Central memory CD8-positive, alpha-beta T cell (primary cell): ENCODE measurements at regions not wholly inside any gene's neighbourhood (a gene's known extent, or its start where the extent isn't known, plus 50 kb on each side); places are given as distances from the start of the nearest gene placed in this dataset.
A peak's percentile ranks its signal among the peaks of the same experiment; 100 is the strongest.
"Not testable (repeated sequence)": the region's sequence is repeated elsewhere in the genome, so short reads cannot be mapped to it uniquely, and the experiment has no call there.

Experiments
- ATAC-seq: fragments of 150-1000 bp; cut with Tn5 transposase; replicated peaks from 2 replicates; pipeline ENCODE4 v1.10.0; 2022; ENCODE audit warnings: mild to moderate bottlenecking, moderate FRiP score, moderate number of reproducible peaks; ENCODE audit not compliant: poor library complexity, severe bottlenecking; ENCODE audit errors: extremely low read depth
- DNase-seq, 2 donors: peaks; one replicate each; pipeline ENCODE4 v3.0.0; 2021; ENCODE audit warnings: low spot score in 2 of 2
- H3K27ac Mint-ChIP-seq: one replicate; pipeline ENCODE4 v1.8.0; 2022; ENCODE audit warnings: low read depth, mild to moderate bottlenecking, moderate library complexity, mixed read lengths
- H3K27me3 Mint-ChIP-seq: one replicate; pipeline ENCODE4 v1.8.0; 2022; ENCODE audit warnings: mixed read lengths
- H3K36me3 Mint-ChIP-seq: one replicate; pipeline ENCODE4 v1.8.0; 2022; ENCODE audit warnings: mild to moderate bottlenecking, moderate library complexity, mixed read lengths; ENCODE audit not compliant: insufficient read depth
- H3K4me1 Mint-ChIP-seq: one replicate; pipeline ENCODE4 v1.8.0; 2022; ENCODE audit warnings: mixed read lengths
- H3K4me3 Mint-ChIP-seq: one replicate; pipeline ENCODE4 v1.8.0; 2022; ENCODE audit warnings: mild to moderate bottlenecking, moderate library complexity, mixed read lengths
- H3K9me3 Mint-ChIP-seq: one replicate; pipeline ENCODE4 v1.8.0; 2022; ENCODE audit warnings: mixed read lengths

GRCh38 chr6:28682956-28683685 lies 157.4 kb downstream of the GPX5 start:
- not testable (repeated sequence) for DNase-seq, H3K36me3 Mint-ChIP-seq, H3K9me3 Mint-ChIP-seq, H3K27ac Mint-ChIP-seq, H3K4me1 Mint-ChIP-seq, H3K4me3 Mint-ChIP-seq, ATAC-seq
- peaks cover 95% of the 10 kb centered on the region for H3K27me3 Mint-ChIP-seq

DNA sequence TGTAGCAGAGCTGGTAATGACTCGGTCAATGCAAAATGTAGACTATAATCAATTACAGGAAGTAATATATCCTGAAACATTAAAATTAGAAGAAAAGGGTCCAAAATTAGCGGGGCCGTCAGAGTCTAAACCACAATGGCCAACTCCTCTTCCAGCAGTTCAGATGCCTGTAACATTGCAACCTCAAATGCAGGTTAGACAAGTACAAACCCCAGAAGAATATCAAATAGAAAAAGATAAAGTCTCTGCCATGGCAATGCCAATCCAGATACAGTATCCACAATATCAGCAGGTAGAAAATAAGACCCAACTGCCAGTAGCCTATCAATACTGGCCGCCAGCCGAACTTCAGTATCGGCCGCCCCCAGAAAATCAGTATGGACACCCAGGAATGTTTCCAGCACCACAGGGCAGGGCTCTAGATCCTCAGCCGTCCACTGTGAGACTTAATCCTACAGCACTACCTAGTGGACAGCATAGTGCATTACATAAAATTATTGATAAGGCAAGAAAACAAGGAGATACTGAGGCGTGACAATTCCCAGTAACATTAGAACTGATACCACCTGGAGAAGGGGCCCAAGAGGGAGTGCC lies 158.4 kb downstream of the GPX5 start:
- no peak overlapping the region for H3K27ac Mint-ChIP-seq
- peaks cover 93% of the 10 kb centered on the region for H3K27me3 Mint-ChIP-seq
- no peaks in the 10 kb centered on the region for H3K9me3 Mint-ChIP-seq
- no peaks in the 10 kb centered on the region for H3K36me3 Mint-ChIP-seq
- DNase-seq (no peak), ATAC-seq (no peak)
- no peak overlapping the region for H3K4me3 Mint-ChIP-seq
- peaks cover 8% of the 10 kb centered on the region for H3K4me1 Mint-ChIP-seq

- H3K9me3 Mint-ChIP-seq, H3K4me3 Mint-ChIP-seq, DNase-seq, H3K27ac Mint-ChIP-seq, ATAC-seq, H3K36me3 Mint-ChIP-seq, H3K4me1 Mint-ChIP-seq: not testable (repeated sequence)
- H3K27me3 Mint-ChIP-seq = peaks cover 99% of the 10 kb centered on the region
These were observed 160.3 kb downstream of the GPX5 start for GRCh38 chr6:28685960-28686359.

DNA sequence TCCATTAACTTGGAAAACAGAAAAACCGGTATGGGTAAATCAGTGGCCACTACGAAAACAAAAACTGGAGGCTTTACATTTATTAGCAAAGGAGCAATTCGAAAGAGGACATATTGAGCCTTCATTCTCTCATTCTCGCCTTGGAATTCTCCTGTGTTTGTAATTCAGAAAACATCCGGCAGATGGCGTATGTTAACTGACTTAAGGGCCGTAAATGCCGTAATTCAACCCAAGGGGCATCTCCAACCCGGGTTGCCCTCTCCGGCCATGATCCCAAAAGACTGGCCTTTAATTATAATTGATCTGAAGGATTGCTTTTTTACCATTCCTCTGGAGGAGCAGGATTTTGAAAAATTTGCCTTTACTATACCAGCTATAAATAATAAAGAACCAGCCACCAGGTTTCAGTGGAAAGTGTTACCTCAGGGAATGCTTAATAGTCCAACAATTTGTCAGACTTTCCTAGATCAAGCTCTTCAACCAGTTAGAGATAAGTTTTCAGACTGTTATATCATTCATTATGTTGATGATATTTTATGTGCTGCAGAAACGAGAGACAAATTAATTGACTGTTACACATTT lies 160.9 kb downstream of the GPX5 start:
- H3K27me3 Mint-ChIP-seq = peaks cover 99% of the 10 kb centered on the region
- not testable (repeated sequence) for H3K27ac Mint-ChIP-seq, ATAC-seq, H3K4me1 Mint-ChIP-seq, H3K9me3 Mint-ChIP-seq, H3K4me3 Mint-ChIP-seq, H3K36me3 Mint-ChIP-seq
- peak; percentile 33 to 34 for DNase-seq

DNA sequence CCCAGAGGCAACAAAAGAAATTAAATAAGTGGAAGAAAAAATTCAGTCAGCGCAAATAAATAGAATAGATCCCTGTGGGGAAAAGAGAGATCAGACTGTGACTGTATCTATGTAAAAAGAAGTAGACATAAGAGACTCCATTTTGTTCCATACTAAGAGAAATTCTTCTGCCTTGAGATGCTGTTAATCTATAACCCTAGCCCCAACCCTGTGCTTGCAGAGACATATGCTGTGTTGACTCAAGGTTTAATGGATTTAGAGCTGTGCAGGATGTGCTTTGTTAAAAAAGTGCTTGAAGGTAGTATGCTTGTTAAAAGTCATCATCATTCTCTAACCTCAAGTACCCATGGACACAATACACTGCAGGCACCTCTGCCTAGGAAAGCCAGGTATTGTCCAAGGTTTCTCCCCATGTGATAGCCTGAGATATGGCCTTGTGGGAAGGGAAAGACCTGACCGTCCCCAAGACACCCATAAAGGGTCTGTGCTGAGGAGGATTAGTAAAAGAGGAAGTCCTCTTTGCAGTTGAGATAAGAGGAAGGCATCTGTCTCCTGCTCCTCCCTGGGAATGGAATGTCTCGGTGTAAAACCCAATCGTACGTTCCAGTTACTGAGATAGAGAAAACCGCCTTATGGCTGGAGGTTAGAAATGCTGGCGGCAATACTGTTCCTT lies 161.8 kb downstream of the GPX5 start:
- not testable (repeated sequence) for ATAC-seq, H3K9me3 Mint-ChIP-seq, H3K4me1 Mint-ChIP-seq, DNase-seq, H3K4me3 Mint-ChIP-seq, H3K27ac Mint-ChIP-seq, H3K36me3 Mint-ChIP-seq
- peaks cover 99% of the 10 kb centered on the region for H3K27me3 Mint-ChIP-seq

DNA sequence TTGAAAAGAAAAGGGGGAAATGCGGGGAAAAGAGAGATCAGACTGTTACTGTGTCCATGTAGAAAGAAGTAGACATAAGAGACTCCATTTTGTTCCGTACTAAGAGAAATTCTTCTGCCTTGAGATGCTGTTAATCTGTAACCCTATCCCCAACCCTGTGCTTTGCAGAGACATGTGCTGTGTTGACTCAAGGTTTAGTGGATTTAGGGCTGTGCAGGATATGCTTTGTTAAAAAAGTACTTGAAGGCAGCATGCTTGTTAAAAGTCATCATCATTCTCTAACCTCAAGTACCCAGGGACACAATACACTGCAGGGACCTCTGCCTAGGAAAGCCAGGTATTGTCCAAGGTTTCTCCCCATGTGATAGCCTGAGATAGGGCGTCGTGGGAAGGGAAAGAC lies 166.3 kb downstream of the GPX5 start:
- not testable (repeated sequence) for DNase-seq, H3K36me3 Mint-ChIP-seq, ATAC-seq, H3K27ac Mint-ChIP-seq, H3K4me1 Mint-ChIP-seq, H3K9me3 Mint-ChIP-seq, H3K4me3 Mint-ChIP-seq
- peaks cover 99% of the 10 kb centered on the region for H3K27me3 Mint-ChIP-seq

DNA sequence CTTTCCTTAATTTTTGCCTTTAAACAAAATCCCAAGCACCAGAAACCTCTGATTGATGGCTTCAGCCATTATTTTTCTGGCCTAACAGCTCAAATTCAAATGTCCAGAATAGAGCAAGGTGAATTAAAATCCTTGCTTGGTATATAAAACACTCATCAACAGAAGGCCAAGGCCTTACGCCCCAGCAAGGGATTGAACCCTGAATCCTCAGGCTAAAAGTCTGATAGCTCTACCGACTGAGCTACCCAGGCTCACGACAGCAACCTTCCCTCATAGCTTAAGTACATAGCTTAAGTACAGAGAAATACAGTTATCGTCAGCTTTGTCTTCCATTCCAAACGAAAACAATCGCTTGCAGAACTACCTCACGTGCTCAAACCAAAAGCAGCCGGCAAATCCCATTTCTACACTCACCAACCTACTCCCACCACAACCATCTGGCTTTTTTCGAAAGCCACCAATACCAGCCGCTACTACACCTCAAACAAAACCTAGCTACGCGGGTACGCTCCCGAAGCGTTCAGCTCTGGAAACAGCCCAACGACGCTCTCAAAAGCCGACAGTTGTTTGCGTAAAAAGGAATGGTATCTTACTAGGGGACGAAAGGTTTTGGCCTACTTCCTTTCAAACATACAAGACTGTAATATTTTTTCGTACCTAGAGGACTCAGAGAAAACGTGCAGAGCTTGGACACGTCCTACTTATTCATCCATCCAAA lies 167.5 kb downstream of the GPX5 start:
- no peak overlapping the region for H3K4me3 Mint-ChIP-seq
- H3K27ac Mint-ChIP-seq = no peak overlapping the region
- H3K36me3 Mint-ChIP-seq = peaks cover 2% of the 10 kb centered on the region

DNA sequence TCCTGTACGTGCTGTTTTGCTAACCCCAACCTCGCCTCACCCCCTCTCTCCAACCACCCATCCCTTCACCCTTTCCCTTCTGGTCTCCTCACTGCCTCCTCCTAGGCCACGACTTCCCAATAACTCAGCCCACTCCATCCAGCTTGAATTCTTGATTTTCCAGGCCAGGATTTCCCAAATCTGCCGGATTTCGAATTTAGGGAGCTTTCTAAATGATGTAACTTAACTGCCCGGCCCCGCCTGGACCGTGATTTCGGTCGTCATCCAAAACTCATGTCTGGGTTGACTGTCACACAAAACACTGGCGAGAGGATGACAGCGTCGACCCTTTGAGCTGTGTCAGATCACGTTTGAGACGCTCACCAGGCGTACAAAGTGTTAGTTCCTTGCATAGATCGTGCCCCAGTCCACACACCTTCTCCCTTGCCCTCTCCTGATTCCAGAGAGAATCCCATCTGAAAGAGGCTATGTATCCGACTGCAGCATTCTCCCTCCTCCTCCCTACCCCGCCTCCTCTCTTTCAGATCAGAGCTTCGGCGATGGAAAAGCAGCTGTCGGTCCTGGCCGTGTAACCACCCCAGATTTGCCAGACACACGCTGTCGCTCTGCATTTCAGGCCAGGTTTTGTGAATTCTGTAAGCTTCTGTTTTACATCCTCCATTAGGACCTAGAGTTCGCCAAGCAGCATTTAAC lies 168.2 kb downstream of the GPX5 start:
- Mint-ChIP-seq H3K27me3 (peaks cover 100% of the 10 kb centered on the region), H3K9me3 (no peaks in the 10 kb centered on the region), H3K4me3 (no peak overlapping the region), H3K27ac (no peak overlapping the region), H3K4me1 (peaks cover 8% of the 10 kb centered on the region), H3K36me3 (peaks cover 2% of the 10 kb centered on the region)
- DNase-seq = no peak
- no peak for ATAC-seq

More for the DNA sequence above, 167.5 kb downstream of the GPX5 start:
- no peak for DNase-seq
- peaks cover 99% of the 10 kb centered on the region for H3K27me3 Mint-ChIP-seq
- H3K4me1 Mint-ChIP-seq = peaks cover 8% of the 10 kb centered on the region
- H3K9me3 Mint-ChIP-seq = no peaks in the 10 kb centered on the region
- ATAC-seq = no peak

DNA sequence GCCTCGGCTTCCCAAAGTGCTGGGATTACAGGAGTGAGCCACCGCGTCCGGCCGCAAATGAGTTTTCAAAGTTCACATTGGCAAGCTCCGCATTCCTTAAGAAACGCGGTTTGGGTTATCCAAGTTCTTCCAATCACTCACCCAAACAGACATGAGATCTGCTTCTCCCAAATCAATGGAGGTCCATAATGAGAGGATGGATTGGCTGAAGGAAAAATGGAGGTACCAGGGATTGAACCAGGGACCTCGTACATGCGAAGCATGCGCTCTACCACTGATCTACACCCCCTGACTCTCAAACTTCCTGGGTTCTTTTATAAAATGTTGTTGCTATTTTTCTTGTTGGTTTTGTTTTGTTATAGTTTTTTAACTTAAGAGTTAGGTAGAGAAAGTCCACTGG lies 170.0 kb downstream of the GPX5 start:
- ATAC-seq (no peak), DNase-seq (no peak)
- H3K4me3 Mint-ChIP-seq = no peak overlapping the region
- peaks cover 8% of the 10 kb centered on the region for H3K4me1 Mint-ChIP-seq
- no peaks in the 10 kb centered on the region for H3K9me3 Mint-ChIP-seq
- H3K36me3 Mint-ChIP-seq = peaks cover 1% of the 10 kb centered on the region
- peaks cover 100% of the 10 kb centered on the region for H3K27me3 Mint-ChIP-seq
- no peak overlapping the region for H3K27ac Mint-ChIP-seq

DNA sequence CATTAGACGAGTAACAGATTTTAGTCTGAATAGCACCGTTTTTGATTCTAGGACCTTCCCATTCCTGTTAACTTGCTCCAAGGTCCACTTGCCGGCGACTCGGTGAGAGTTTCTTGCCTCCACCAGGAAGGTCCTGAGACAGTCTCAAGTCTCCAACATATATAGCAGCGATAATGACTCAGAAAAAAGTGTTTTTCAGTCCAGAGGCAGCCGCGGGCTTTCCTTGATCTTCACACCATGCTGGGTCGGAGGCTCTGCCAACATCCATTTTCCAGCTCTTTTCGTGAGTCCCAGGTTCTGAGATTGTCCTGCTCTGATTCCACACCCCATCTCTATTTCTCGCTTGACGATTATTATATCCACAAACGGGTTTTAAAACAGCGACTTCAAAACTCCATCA lies 170.5 kb downstream of the GPX5 start:
- DNase-seq (no peak), ATAC-seq (no peak)
- Mint-ChIP-seq H3K27me3 (peaks cover 100% of the 10 kb centered on the region), H3K4me3 (no peak overlapping the region), H3K36me3 (no peaks in the 10 kb centered on the region), H3K4me1 (peaks cover 8% of the 10 kb centered on the region), H3K27ac (no peak overlapping the region), H3K9me3 (no peaks in the 10 kb centered on the region)

DNA sequence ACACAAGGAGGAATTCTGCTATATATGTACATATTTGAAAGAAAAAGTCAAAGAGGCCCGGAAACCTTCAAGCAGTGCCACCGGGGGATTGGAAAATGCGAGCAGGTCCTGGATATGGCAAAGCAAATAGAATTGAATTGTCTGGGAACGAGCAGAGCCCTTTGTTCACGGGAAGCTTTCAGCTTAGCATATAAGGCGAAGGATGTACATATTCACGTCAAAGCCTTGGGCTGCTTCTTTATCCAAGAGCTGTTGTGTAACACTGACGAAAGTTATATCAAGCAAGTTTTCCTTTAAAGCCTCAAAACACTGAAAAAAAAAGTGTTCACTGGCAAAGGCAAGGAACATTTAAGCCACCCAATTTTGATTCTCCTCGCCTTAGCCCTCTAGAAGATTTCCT lies 171.0 kb downstream of the GPX5 start:
- DNase-seq (no peak), ATAC-seq (no peak)
- Mint-ChIP-seq H3K27ac (no peak overlapping the region), H3K4me1 (peaks cover 8% of the 10 kb centered on the region), H3K4me3 (no peak overlapping the region), H3K36me3 (no peaks in the 10 kb centered on the region), H3K27me3 (peaks cover 100% of the 10 kb centered on the region), H3K9me3 (no peaks in the 10 kb centered on the region)
